T-cell (primary cell): ENCODE measurements at regions not wholly inside any gene's neighbourhood (a gene's known extent, or its start where the extent isn't known, plus 50 kb on each side); places are given as distances from the start of the nearest gene placed in this dataset.

Source experiments
- ATAC-seq, 4 experiments: fragments of 200-7000 bp in 3 of 4; fragments of 150-1000 bp in 1 of 4; cut with Tn5 transposase; replicated peaks in 1 of 4; 1 replicate in 3 of 4; 2 replicates in 1 of 4; pipeline ENCODE4 v1.10.0; 2021; ENCODE audit warnings: moderate library complexity in 3 of 4, mild to moderate bottlenecking in 2 of 4, moderate number of reproducible peaks in 1 of 4
- CTCF ChIA-PET, 2 donors: fragments of 300-600 bp; sonication (Branson Sonifier 250); formaldehyde crosslinking; loops; one replicate each; lab custom pipeline; 2022; ENCODE audit warnings: antibody characterized with exemption in 2 of 2; lab: Charles Lee
- POLR2A ChIA-PET, 2 donors: fragments of 300-600 bp; sonication (Branson Sonifier 250); formaldehyde crosslinking; loops; one replicate each; lab custom pipeline; 2022; ENCODE audit warnings: antibody characterized with exemption in 2 of 2; lab: Charles Lee
- DNase-seq, 35 experiments: peaks; one replicate each; pipeline versions ENCODE4 v3.0.0 to v3.0.0-alpha.2; 2013 to 2023
- H3K27ac ChIP-seq: one replicate; pipeline ENCODE4 v1.5.1; 2013; ENCODE audit warnings: low read length
- H3K27me3 ChIP-seq, 2 experiments: replicated peaks in 1 of 2; 1 replicate in 1 of 2; 2 replicates in 1 of 2; pipeline versions ENCODE4 v1.6.1 to v1.7.0; 2013; ENCODE audit warnings: low read length in 1 of 2, mixed read lengths in 1 of 2; ENCODE audit not compliant: control insufficient read depth in 2 of 2, insufficient read depth in 2 of 2; ENCODE audit errors: extremely low read depth in 1 of 2
- H3K36me3 ChIP-seq, 2 donors: 1 replicate in 1 of 2; 2 replicates in 1 of 2; pipeline versions ENCODE4 v1.6.1 to v1.7.0; 2013; ENCODE audit warnings: low read length in 1 of 2; ENCODE audit not compliant: control insufficient read depth in 2 of 2, insufficient read depth in 1 of 2; ENCODE audit errors: extremely low read depth in 1 of 2
- H3K4me1 ChIP-seq, 2 experiments: 1 replicate in 1 of 2; 2 replicates in 1 of 2; pipeline versions ENCODE4 v1.6.1 to v1.7.0; 2013; ENCODE audit warnings: low read length in 2 of 2, mixed read lengths in 1 of 2; ENCODE audit not compliant: insufficient read depth in 2 of 2, control insufficient read depth in 1 of 2; ENCODE audit errors: extremely low read depth in 1 of 2
- H3K4me3 ChIP-seq, 2 donors: 1 replicate in 1 of 2; 2 replicates in 1 of 2; pipeline versions ENCODE4 v1.5.1 to v1.7.0; 2013; ENCODE audit warnings: mild to moderate bottlenecking in 2 of 2, low read length in 1 of 2, moderate library complexity in 1 of 2; ENCODE audit not compliant: control insufficient read depth in 1 of 2; ENCODE audit errors: extremely low read depth in 1 of 2
- H3K9me3 ChIP-seq: 2 replicates; pipeline ENCODE4 v1.7.0; 2013
- H3K27ac Mint-ChIP-seq, 2 donors: one replicate each; pipeline ENCODE4 v1.8.0; 2020 to 2021; ENCODE audit warnings: mild to moderate bottlenecking in 2 of 2, mixed read lengths in 2 of 2
- H3K27me3 Mint-ChIP-seq, 2 donors: one replicate each; pipeline ENCODE4 v1.8.0; 2021 to 2022; ENCODE audit warnings: mixed read lengths in 2 of 2
- H3K36me3 Mint-ChIP-seq: one replicate; pipeline ENCODE4 v1.8.0; 2021; ENCODE audit warnings: mixed read lengths
- H3K4me1 Mint-ChIP-seq, 3 donors: one replicate each; pipeline ENCODE4 v1.8.0; 2020 to 2022; ENCODE audit warnings: mixed read lengths in 3 of 3, mild to moderate bottlenecking in 1 of 3
- H3K4me3 Mint-ChIP-seq, 3 donors: one replicate each; pipeline ENCODE4 v1.8.0; 2020 to 2022; ENCODE audit warnings: mild to moderate bottlenecking in 3 of 3, mixed read lengths in 3 of 3, moderate library complexity in 3 of 3
- H3K9me3 Mint-ChIP-seq, 3 donors: one replicate each; pipeline ENCODE4 v1.8.0; 2020 to 2022; ENCODE audit warnings: mixed read lengths in 3 of 3
- WGBS: methylation state at CpG from one replicate; pipeline ENCODE4 v1.1.5; 2013; ENCODE audit warnings: missing lambda C conversion rate; ENCODE audit not compliant: insufficient coverage; 5-methylcytosine and 5-hydroxymethylcytosine counted together

DNA sequence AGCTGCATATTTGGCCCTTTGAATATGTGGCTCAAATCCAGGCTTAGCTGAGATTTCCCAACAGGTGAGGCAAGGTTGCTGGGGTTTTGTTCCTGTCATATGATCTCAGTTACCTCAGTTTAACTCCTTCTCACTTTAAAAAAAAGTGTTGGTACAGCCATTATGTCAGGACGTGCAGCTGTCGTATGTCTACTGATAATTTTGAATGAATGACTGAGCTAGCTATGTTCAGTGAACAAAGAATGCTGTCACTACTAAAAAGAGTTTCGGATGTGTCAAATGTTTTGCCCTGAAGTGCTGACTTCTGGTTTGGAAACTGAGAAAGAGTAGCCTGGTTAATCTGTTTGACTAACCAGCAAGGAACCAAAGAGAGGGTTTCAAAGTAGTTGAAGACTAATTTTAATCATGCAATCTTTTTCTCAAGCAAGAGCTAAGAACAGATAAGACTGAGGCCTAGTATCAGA is 106.3 kb upstream of the NR3C1 start:
- CTCF ChIA-PET, result interaction anchor here in 1 of 2 donors (0.7 kb wide), 1 partner anchor 587 kb away, joined by 3 read pairs; no protein-coding TSS in a partner anchor
- POLR2A ChIA-PET, result interaction anchor here in 1 of 2 donors (0.7 kb wide), 1 partner anchor 253 kb away, joined by 3 read pairs; no protein-coding TSS in a partner anchor
- H3K27me3 ChIP-seq, result no peaks in the 10 kb centered on the region
- DNase-seq, result no peak
- WGBS, result 48% methylated on average over 2 of the region's 3 CpGs
- H3K4me3 ChIP-seq, result no peak overlapping the region
- no peak for ATAC-seq
- no peaks in the 10 kb centered on the region for H3K9me3 ChIP-seq
- Mint-ChIP-seq H3K27me3 (no peaks in the 10 kb centered on the region), H3K9me3 (peaks cover 5 to 18% (median 9%) of the 10 kb centered on the region in 3 donors), H3K4me1 (no peaks in the 10 kb centered on the region), H3K27ac (no peak overlapping the region), H3K4me3 (no peak overlapping the region), H3K36me3 (no peaks in the 10 kb centered on the region)
- H3K36me3 ChIP-seq, result no peaks in the 10 kb centered on the region
- no peak overlapping the region for H3K27ac ChIP-seq
- H3K4me1 ChIP-seq, result no peaks in the 10 kb centered on the region

- Mint-ChIP-seq H3K9me3 (peaks cover 5 to 11% (median 9%) of the 10 kb centered on the region in 3 donors), H3K36me3 (no peaks in the 10 kb centered on the region), H3K27ac (no peak overlapping the region), H3K4me3 (no peak overlapping the region), H3K27me3 (no peaks in the 10 kb centered on the region), H3K4me1 (no peaks in the 10 kb centered on the region)
- no peak overlapping the region for H3K4me3 ChIP-seq
- no peaks in the 10 kb centered on the region for H3K9me3 ChIP-seq
- no CpG with 5 or more reads among the region's 1 CpG for WGBS
- no peaks in the 10 kb centered on the region for H3K36me3 ChIP-seq
- no peaks in the 10 kb centered on the region for H3K27me3 ChIP-seq
- no peak for DNase-seq
- no peaks in the 10 kb centered on the region for H3K4me1 ChIP-seq
- ATAC-seq, result no peak
- H3K27ac ChIP-seq, result no peak overlapping the region
- ChIA-PET CTCF (no interaction called here), POLR2A (no interaction called here)
These were observed 103.5 kb upstream of the NR3C1 start for GRCh38 chr5:143506836-143507552.

- Histone ChIP-seq H3K27me3 (no peaks in the 10 kb centered on the region), H3K9me3 (no peaks in the 10 kb centered on the region), H3K4me1 (no peaks in the 10 kb centered on the region), H3K4me3 (no peak overlapping the region), H3K27ac (no peak overlapping the region), H3K36me3 (no peaks in the 10 kb centered on the region)
- Mint-ChIP-seq H3K27ac (no peak overlapping the region), H3K36me3 (no peaks in the 10 kb centered on the region), H3K4me1 (no peaks in the 10 kb centered on the region), H3K9me3 (peaks cover 5 to 11% (median 9%) of the 10 kb centered on the region in 3 donors), H3K4me3 (no peak overlapping the region), H3K27me3 (no peaks in the 10 kb centered on the region)
- POLR2A ChIA-PET, result no interaction called here
- DNase-seq, result no peak
- no peak for ATAC-seq
- no CpG with 5 or more reads among the region's 1 CpG for WGBS
- CTCF ChIA-PET, result no interaction called here
These were observed 102.4 kb upstream of the NR3C1 start for GRCh38 chr5:143505934-143506333.

- Histone ChIP-seq H3K4me1 (no peaks in the 10 kb centered on the region), H3K4me3 (no peak overlapping the region), H3K9me3 (no peaks in the 10 kb centered on the region), H3K27ac (no peak overlapping the region), H3K36me3 (no peaks in the 10 kb centered on the region), H3K27me3 (no peaks in the 10 kb centered on the region)
- Mint-ChIP-seq H3K27ac (no peak overlapping the region), H3K4me1 (no peaks in the 10 kb centered on the region), H3K4me3 (no peak overlapping the region), H3K9me3 (peaks cover 5 to 11% (median 9%) of the 10 kb centered on the region in 3 donors), H3K27me3 (no peaks in the 10 kb centered on the region), H3K36me3 (no peaks in the 10 kb centered on the region)
- ATAC-seq, result no peak
- ChIA-PET CTCF (no interaction called here), POLR2A (no interaction called here)
- no peak for DNase-seq
These were observed 101.9 kb upstream of the NR3C1 start for GRCh38 chr5:143505354-143505753.

DNA sequence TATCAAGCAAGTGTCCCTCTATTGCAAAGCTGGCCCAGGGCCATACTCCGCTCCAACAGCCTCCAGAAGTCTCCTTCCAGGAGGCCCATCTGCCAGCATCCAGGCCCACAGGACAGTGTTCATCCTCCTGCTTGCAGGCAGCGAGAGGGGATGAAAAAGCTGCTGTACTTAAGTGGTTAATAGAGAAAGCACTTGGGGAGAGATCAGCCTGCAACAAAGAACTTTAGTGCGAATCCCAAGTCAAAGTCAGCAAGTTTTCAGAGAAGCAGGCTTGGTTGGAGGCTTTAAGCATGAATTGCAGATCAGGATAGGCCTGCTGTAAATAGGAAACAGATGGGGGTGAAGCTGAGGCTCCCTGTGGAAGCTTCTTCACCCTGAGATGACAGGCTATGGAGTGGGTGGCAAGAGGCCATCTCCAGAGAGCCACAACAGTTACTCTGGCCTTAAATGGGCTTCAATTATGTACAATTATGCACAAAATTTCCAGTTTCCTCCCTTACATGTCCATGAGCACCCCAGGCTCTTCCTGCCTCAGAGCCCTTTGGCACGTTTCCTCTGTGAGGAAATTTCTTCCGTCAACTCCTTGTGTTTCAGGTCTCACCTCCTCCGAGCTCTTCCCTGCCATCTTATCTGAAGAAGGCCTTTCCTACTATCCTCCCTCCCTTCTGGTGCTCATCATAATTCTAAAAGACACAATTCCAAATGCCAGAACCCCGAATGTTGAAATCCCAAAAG is 98.0 kb upstream of the NR3C1 start:
- Histone ChIP-seq H3K27ac (no peak overlapping the region), H3K9me3 (no peaks in the 10 kb centered on the region), H3K36me3 (no peaks in the 10 kb centered on the region), H3K4me1 (no peaks in the 10 kb centered on the region), H3K4me3 (no peak overlapping the region), H3K27me3 (no peaks in the 10 kb centered on the region)
- ChIA-PET POLR2A (interaction anchor here in 1 of 2 donors (0.5 kb wide), 1 partner anchor 103 kb away, joined by 3 read pairs; no protein-coding TSS in a partner anchor), CTCF (no interaction called here)
- Mint-ChIP-seq H3K4me1 (no peaks in the 10 kb centered on the region), H3K9me3 (peaks cover 5 to 11% (median 9%) of the 10 kb centered on the region in 3 donors), H3K27me3 (peaks cover 0 to 6% of the 10 kb centered on the region in 2 donors), H3K27ac (no peak overlapping the region), H3K4me3 (no peak overlapping the region), H3K36me3 (no peaks in the 10 kb centered on the region)
- 95% methylated on average over 6 of the region's 7 CpGs for WGBS
- no peak for ATAC-seq
- DNase-seq, result no peak

DNA sequence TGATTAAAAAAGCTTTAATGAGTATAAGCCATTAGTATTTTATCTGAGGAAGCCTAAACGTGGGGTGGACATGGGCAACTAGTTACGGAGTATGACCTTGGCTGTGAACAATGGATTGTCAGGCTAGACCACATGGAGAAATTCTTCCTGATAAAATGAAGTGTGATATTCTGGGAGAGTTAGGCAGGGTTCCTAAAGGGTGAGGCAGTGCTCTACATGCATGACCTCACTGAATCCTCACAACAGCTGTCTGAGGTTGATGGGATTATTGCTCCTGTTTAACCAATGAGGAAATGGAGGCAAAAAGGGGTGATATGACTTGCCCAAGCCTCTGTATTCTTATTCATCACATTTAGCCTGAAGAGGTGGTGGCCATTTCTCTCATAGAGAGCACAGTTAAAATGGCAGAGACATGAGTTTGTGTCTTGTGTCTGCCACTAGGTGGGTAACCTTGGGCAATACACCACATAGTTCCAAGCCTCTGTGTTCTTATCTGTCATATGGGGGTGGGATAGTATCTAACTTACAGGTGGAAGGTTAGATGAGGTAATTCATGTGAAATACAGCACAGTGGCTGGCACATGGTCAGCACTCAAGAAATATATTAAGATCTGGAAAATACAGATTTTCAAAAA is 96.1 kb upstream of the NR3C1 start:
- H3K4me3 ChIP-seq, result no peak overlapping the region
- H3K4me1 ChIP-seq, result no peaks in the 10 kb centered on the region
- ChIA-PET POLR2A (no interaction called here), CTCF (no interaction called here)
- Mint-ChIP-seq H3K4me1 (no peaks in the 10 kb centered on the region), H3K4me3 (no peak overlapping the region), H3K9me3 (no peaks in the 10 kb centered on the region), H3K36me3 (no peaks in the 10 kb centered on the region), H3K27ac (no peak overlapping the region), H3K27me3 (peaks cover 0 to 6% of the 10 kb centered on the region in 2 donors)
- WGBS, result no CpG with 5 or more reads among the region's 2 CpGs
- no peaks in the 10 kb centered on the region for H3K9me3 ChIP-seq
- ATAC-seq (no peak), DNase-seq (no peak)
- no peaks in the 10 kb centered on the region for H3K36me3 ChIP-seq
- no peaks in the 10 kb centered on the region for H3K27me3 ChIP-seq
- no peak overlapping the region for H3K27ac ChIP-seq
